CD4-positive, alpha-beta T cell treated with Interleukin-1 beta for 1 hour (primary cell): ENCODE measurements at regions not wholly inside any gene's neighbourhood (a gene's known extent, or its start where the extent isn't known, plus 50 kb on each side); places are given as distances from the start of the nearest gene placed in this dataset.
"Not testable (repeated sequence)": the region's sequence is repeated elsewhere in the genome, so short reads cannot be mapped to it uniquely, and the experiment has no call there.

ENCODE experiments used
- DNase-seq, 2 donors: peaks; one replicate each; pipeline ENCODE4 v3.0.0-alpha.2; 2020 to 2022

GRCh38 chr18:1585881-1586488 is 681.3 kb downstream of the ADCYAP1 start:
- peak in 1 of 2 donors; percentile 1 for DNase-seq

- no peak for DNase-seq
Observed at GRCh38 chr18:1593091-1593490, 688.4 kb downstream of the ADCYAP1 start.

GRCh38 chr18:1595195-1595594 is 690.5 kb downstream of the ADCYAP1 start:
- DNase-seq = no peak

- DNase-seq = no peak
Observed at GRCh38 chr18:1599196-1599595, 694.5 kb downstream of the ADCYAP1 start.

- DNase-seq = no peak
Observed at GRCh38 chr18:1604751-1605150, 700.1 kb downstream of the ADCYAP1 start.

GRCh38 chr18:1618364-1618763 is 713.7 kb downstream of the ADCYAP1 start:
- no peak for DNase-seq

- no peak for DNase-seq
Observed at GRCh38 chr18:1619507-1619906, 714.8 kb downstream of the ADCYAP1 start.

- no peak for DNase-seq
Observed at GRCh38 chr18:1624612-1625011, 719.9 kb downstream of the ADCYAP1 start.

GRCh38 chr18:1627494-1627893 is 722.8 kb downstream of the ADCYAP1 start:
- DNase-seq = no peak

GRCh38 chr18:1648712-1649111 is 744.0 kb downstream of the ADCYAP1 start:
- no peak for DNase-seq

GRCh38 chr18:1652018-1652417 is 747.3 kb downstream of the ADCYAP1 start:
- DNase-seq = no peak

GRCh38 chr18:1653873-1654272 is 749.2 kb downstream of the ADCYAP1 start:
- DNase-seq = no peak

- no peak for DNase-seq
Observed at GRCh38 chr18:1657876-1658275, 753.2 kb downstream of the ADCYAP1 start.

- no peak for DNase-seq
Observed at GRCh38 chr18:1658908-1659566, 754.4 kb downstream of the ADCYAP1 start.

- peak; percentile 6 to 9 for DNase-seq
Observed at GRCh38 chr18:1663879-1664705, 759.4 kb downstream of the ADCYAP1 start.

- DNase-seq = no peak
Observed at GRCh38 chr18:1665079-1665478, 760.4 kb downstream of the ADCYAP1 start.

- no peak for DNase-seq
Observed at GRCh38 chr18:1668279-1668678, 763.6 kb downstream of the ADCYAP1 start.

GRCh38 chr18:1671710-1672109 is 767.0 kb downstream of the ADCYAP1 start:
- not testable (repeated sequence) for DNase-seq

- no peak for DNase-seq
Observed at GRCh38 chr18:1676387-1676786, 771.7 kb downstream of the ADCYAP1 start.

GRCh38 chr18:1680108-1680507 is 775.4 kb downstream of the ADCYAP1 start:
- DNase-seq = no peak

- DNase-seq = no peak
Observed at GRCh38 chr18:1691863-1692262, 787.2 kb downstream of the ADCYAP1 start.

GRCh38 chr18:1708006-1708405 is 803.3 kb downstream of the ADCYAP1 start:
- DNase-seq = no peak

GRCh38 chr18:1710114-1710513 is 805.4 kb downstream of the ADCYAP1 start:
- no peak for DNase-seq

- no peak for DNase-seq
Observed at GRCh38 chr18:1732143-1732542, 827.5 kb downstream of the ADCYAP1 start.
